GM23248 (cell line): ENCODE measurements at regions not wholly inside any gene's neighbourhood (a gene's known extent, or its start where the extent isn't known, plus 50 kb on each side); places are given as distances from the start of the nearest gene placed in this dataset.
A peak's percentile ranks its signal among the peaks of the same experiment; 100 is the strongest.

Experiments
- DNase-seq: peaks from one replicate; pipeline ENCODE4 v3.0.0-alpha.2; 2015
- H2AFZ ChIP-seq: fragments of 200-600 bp; sonication (generic); 2 replicates; pipeline ENCODE4 v1.6.1; 2016; ENCODE audit warnings: antibody characterized with exemption
- H3F3A ChIP-seq: fragments of 200-600 bp; sonication (generic); 2 replicates; pipeline ENCODE4 v1.6.1; 2016; ENCODE audit warnings: mild to moderate bottlenecking, antibody characterized with exemption, mixed run types; ENCODE audit not compliant: insufficient read depth
- H3K27ac ChIP-seq: fragments of 200-600 bp; sonication (generic); 2 replicates; pipeline ENCODE4 v1.5.1; 2016; ENCODE audit warnings: mild to moderate bottlenecking
- H3K27me3 ChIP-seq: fragments of 200-600 bp; sonication (generic); replicated peaks from 2 replicates; pipeline ENCODE4 v1.6.1; 2016; ENCODE audit warnings: mild to moderate bottlenecking; ENCODE audit not compliant: insufficient read depth
- H3K36me3 ChIP-seq: fragments of 200-600 bp; sonication (generic); 2 replicates; pipeline ENCODE4 v1.6.1; 2016; ENCODE audit warnings: low read depth, mild to moderate bottlenecking
- H3K4me1 ChIP-seq: fragments of 200-600 bp; sonication (generic); 2 replicates; pipeline ENCODE4 v1.6.1; 2016; ENCODE audit warnings: mild to moderate bottlenecking; ENCODE audit not compliant: insufficient read depth
- H3K4me2 ChIP-seq: fragments of 200-600 bp; sonication (generic); one replicate; pipeline ENCODE4 v1.6.1; 2016; ENCODE audit warnings: mild to moderate bottlenecking; ENCODE audit not compliant: unreplicated experiment
- H3K4me3 ChIP-seq: fragments of 200-600 bp; sonication (generic); 2 replicates; pipeline ENCODE4 v1.5.1; 2016; ENCODE audit warnings: mild to moderate bottlenecking
- H3K79me2 ChIP-seq: fragments of 200-600 bp; sonication (generic); 2 replicates; pipeline ENCODE4 v1.6.1; 2016; ENCODE audit warnings: mild to moderate bottlenecking; ENCODE audit not compliant: insufficient read depth
- H3K9ac ChIP-seq: fragments of 200-600 bp; sonication (generic); 2 replicates; pipeline ENCODE4 v1.6.1; 2016; ENCODE audit warnings: mild to moderate bottlenecking
- H3K9me2 ChIP-seq: fragments of 200-600 bp; sonication (generic); 2 replicates; pipeline ENCODE4 v1.6.1; 2016; ENCODE audit warnings: mixed run types, mild to moderate bottlenecking, moderate library complexity; ENCODE audit not compliant: insufficient read depth
- H3K9me3 ChIP-seq: fragments of 200-600 bp; sonication (generic); one replicate; pipeline ENCODE4 v1.6.1; 2017; ENCODE audit warnings: low read depth
- H4K20me1 ChIP-seq: fragments of 200-600 bp; sonication (generic); 2 replicates; pipeline ENCODE4 v1.6.0; 2016; ENCODE audit not compliant: insufficient read depth
- EZH2 ChIP-seq: fragments of 200-600 bp; sonication (generic); IDR thresholded peaks from 2 replicates; pipeline ENCODE4 v1.6.1; 2018; ENCODE audit warnings: antibody characterized with exemption, mild to moderate bottlenecking; ENCODE audit not compliant: insufficient read depth, poor library complexity, severe bottlenecking
- EZH2phosphoT487 ChIP-seq: fragments of 200-600 bp; sonication (generic); IDR thresholded peaks from 2 replicates; pipeline ENCODE4 v1.6.1; 2018; ENCODE audit warnings: antibody characterized with exemption, moderate library complexity, mild to moderate bottlenecking, low read depth; ENCODE audit not compliant: insufficient read depth
- WGBS, 2 experiments: methylation state at CpG; one replicate each; pipeline ENCODE4 v1.1.6; 2015 to 2017; ENCODE audit warnings: low lambda C conversion rate in 2 of 2, low coverage in 1 of 2; ENCODE audit errors: missing lambda C conversion rate in 2 of 2; 5-methylcytosine and 5-hydroxymethylcytosine counted together
- in situ Hi-C: fragments of 300-500 bp; cut with MboI; formaldehyde crosslinking; loops from 2 replicates; pipeline ENCODE4 v1.15.0; 2020

DNA sequence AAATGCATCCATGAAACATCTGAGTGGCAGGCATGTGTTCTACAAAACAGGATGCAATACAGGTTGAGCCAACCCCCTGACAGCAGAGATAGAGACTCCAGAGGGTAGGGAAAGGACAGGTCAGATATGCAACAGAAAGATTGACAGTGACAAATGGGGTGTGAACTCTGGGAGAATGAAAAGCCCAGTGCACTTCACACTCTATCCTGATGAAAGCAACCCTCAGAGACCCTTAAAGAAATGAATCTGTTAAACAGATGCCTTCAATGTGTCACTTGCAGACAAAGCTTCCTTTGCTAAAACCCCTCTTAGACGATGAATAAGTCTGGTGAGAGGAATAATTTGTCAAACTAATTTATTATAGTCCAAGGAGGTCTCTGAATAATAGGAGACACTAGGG is 89.9 kb downstream of the RFPL4B start:
- Histone ChIP-seq H4K20me1 (no peaks in the 10 kb centered on the region), H3K79me2 (no peaks in the 10 kb centered on the region), H3K9me3 (no peaks in the 10 kb centered on the region), H2AFZ (no peak overlapping the region; the same call in 1 of the 2 replicates), H3F3A (no peaks in the 10 kb centered on the region), H3K9me2 (no peaks in the 10 kb centered on the region), H3K4me1 (0 out of 2 replicates have a peak, but pooled peaks cover 6% of the 10 kb centered on the region), H3K27ac (no peak overlapping the region), H3K9ac (no peak overlapping the region), H3K27me3 (no peaks in the 10 kb centered on the region), H3K36me3 (no peaks in the 10 kb centered on the region), H3K4me3 (no peak overlapping the region), H3K4me2 (no peak overlapping the region)
- TF ChIP-seq EZH2 (no peak), EZH2phosphoT487 (no peak)
- in situ Hi-C loops, result no loop called here
- no peak for DNase-seq
- 63 to 73% methylated on average over 1 of the region's 1 CpG for WGBS, 2 experiments

DNA sequence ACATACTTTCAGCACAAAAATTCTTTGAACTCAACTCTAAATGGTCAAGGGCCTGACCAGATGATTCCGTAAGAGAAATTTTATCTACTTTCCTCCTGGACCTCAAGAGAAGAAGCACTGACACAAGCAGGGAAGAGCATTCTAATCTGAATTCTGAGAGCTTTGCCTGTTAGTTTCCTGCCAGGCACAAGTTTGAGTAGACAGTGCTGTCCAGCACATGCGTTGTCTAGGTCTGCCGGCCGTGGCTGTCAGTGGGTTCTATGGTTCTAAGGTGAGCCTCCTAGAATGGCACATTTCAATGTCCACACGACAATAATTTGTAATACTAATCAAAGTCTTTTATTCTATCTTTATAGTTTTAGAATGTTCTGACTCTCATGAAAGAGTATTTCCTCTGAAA is 91.9 kb downstream of the RFPL4B start:
- no peaks in the 10 kb centered on the region for H4K20me1 ChIP-seq
- peaks cover 9% of the 10 kb centered on the region; the same call in 1 of the 2 replicates for H3K4me1 ChIP-seq
- H3K4me2 ChIP-seq, result no peak overlapping the region
- H3K9me2 ChIP-seq, result no peaks in the 10 kb centered on the region
- H3K9ac ChIP-seq, result no peak overlapping the region
- H3K27ac ChIP-seq, result no peak overlapping the region
- no peak overlapping the region for H3K4me3 ChIP-seq
- 41 to 56% methylated on average over 5 of the region's 5 CpGs for WGBS, 2 experiments
- in situ Hi-C loops, result no loop called here
- no peaks in the 10 kb centered on the region for H3K27me3 ChIP-seq
- TF ChIP-seq EZH2phosphoT487, result no peak
- no peak for TF ChIP-seq EZH2
- H2AFZ ChIP-seq, result no peak overlapping the region
- no peaks in the 10 kb centered on the region for H3K9me3 ChIP-seq
- no peaks in the 10 kb centered on the region for H3K79me2 ChIP-seq
- H3F3A ChIP-seq, result no peaks in the 10 kb centered on the region
- no peaks in the 10 kb centered on the region for H3K36me3 ChIP-seq
- DNase-seq, result peak; percentile 7

DNA sequence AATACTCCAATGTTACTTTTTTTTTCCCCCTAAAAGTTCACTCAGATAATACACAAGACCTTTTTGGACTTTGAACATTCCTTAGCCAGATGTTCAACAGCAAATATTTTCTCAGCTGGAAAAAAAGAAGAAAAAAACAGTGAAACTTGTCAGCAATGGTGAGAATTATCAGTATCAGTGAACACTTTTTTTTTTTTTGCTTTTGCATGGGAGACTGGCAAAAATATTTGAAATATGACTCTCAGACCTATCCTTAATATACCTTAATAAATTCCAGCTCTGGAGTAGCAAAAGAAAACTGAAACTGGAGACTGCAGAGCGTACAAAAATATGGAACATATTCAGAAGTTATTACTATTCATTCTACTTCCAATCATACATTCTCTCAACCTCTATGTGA is 92.3 kb downstream of the RFPL4B start:
- Histone ChIP-seq H3F3A (no peaks in the 10 kb centered on the region), H3K36me3 (no peaks in the 10 kb centered on the region), H3K4me1 (peaks cover 9% of the 10 kb centered on the region; the same call in 1 of the 2 replicates), H3K9me2 (no peaks in the 10 kb centered on the region), H3K27me3 (no peaks in the 10 kb centered on the region), H3K4me3 (no peak overlapping the region), H3K4me2 (no peak overlapping the region), H3K9ac (no peak overlapping the region), H2AFZ (no peak overlapping the region), H3K79me2 (no peaks in the 10 kb centered on the region), H3K9me3 (no peaks in the 10 kb centered on the region), H3K27ac (no peak overlapping the region), H4K20me1 (no peaks in the 10 kb centered on the region)
- 70 to 80% methylated on average over 1 of the region's 1 CpG for WGBS, 2 experiments
- in situ Hi-C loops, result no loop called here
- no peak for DNase-seq
- TF ChIP-seq EZH2, result no peak
- no peak for TF ChIP-seq EZH2phosphoT487

- 81 to 84% methylated on average over 1 of the region's 1 CpG for WGBS, 2 experiments
- Histone ChIP-seq H3K27ac (no peak overlapping the region), H3K9me2 (no peaks in the 10 kb centered on the region), H3F3A (no peaks in the 10 kb centered on the region), H3K4me1 (peaks cover 9% of the 10 kb centered on the region; the same call in 1 of the 2 replicates), H2AFZ (no peak overlapping the region), H3K9ac (no peak overlapping the region), H3K36me3 (no peaks in the 10 kb centered on the region), H3K4me2 (no peak overlapping the region), H4K20me1 (no peaks in the 10 kb centered on the region), H3K79me2 (no peaks in the 10 kb centered on the region), H3K4me3 (no peak overlapping the region), H3K9me3 (no peaks in the 10 kb centered on the region), H3K27me3 (no peaks in the 10 kb centered on the region)
- no peak for DNase-seq
- TF ChIP-seq EZH2phosphoT487 (no peak), EZH2 (no peak)
- in situ Hi-C loops, result no loop called here
Measured at GRCh38 chr6:112441607-112442006, 94.5 kb downstream of the RFPL4B start.
